Inferior parietal cortex (tissue), 1 donor: ENCODE measurements at regions not wholly inside any gene's neighbourhood (a gene's known extent, or its start where the extent isn't known, plus 50 kb on each side); places are given as distances from the start of the nearest gene placed in this dataset.
A peak's percentile ranks its signal among the peaks of the same experiment; 100 is the strongest.
"Not testable (repeated sequence)": the region's sequence is repeated elsewhere in the genome, so short reads cannot be mapped to it uniquely, and the experiment has no call there.

Experiments used
- DNase-seq: peaks from one replicate; pipeline ENCODE4 v3.0.0-alpha.2; 2016; ENCODE audit errors: extremely low spot score

DNA sequence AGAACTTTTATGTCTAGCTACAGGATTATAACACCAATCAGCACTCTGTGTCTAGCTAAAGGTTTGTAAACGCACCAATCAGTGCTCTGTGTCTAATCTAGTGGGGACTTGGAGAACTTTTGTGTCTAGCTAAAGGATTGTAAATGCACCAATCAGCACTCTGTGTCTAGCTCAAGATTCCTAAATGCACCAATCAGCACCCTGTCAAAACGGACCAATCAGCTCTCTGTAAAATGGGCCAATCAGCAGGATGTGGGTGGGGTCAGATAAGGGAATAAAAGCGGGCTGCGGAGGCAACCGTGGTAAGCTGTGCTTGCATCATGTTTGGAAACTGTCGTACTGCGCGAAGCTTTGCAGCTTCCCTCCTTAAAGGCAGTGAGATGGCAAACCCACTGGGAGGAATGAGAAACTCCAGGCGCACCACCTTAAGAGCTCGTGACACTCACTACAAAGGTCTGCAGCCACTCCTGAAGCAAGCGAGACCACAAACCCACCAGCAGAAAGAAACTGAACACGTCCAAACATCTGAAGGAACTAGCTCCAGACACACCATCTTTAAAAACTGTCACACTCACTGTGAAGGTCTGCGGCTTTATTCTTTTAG, 112.1 kb upstream of the DUSP22 start:
- DNase-seq: not testable (repeated sequence)

DNA sequence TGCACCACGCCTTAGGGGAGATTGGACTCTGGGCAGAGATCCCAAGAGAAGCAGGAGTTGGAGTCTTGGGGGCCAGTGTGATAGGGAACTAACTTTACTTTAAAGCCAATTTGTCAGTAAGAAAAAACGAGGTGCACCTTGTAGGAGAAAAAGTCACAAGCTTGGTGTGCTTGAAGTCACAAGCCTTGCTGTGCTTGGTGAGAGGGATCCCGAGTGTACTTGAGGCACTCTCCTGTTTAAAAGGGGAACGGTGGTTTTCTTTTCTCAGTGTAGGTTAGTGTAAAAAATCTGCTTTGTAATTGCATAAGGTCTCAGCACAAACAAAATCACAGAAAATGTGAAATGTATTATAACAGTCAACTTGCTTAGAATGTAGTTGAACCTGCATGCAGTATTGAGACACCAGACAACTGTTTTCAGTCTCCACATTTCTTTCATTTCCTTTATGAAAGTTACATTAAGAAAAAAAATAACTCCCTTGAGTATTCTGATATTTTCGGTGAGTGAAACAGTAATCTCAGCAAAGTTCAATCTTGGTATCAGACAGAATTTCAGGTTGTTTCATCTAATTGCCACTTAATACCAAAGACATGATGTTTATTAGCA, 111.1 kb upstream of the DUSP22 start:
- DNase-seq: no peak

DNA sequence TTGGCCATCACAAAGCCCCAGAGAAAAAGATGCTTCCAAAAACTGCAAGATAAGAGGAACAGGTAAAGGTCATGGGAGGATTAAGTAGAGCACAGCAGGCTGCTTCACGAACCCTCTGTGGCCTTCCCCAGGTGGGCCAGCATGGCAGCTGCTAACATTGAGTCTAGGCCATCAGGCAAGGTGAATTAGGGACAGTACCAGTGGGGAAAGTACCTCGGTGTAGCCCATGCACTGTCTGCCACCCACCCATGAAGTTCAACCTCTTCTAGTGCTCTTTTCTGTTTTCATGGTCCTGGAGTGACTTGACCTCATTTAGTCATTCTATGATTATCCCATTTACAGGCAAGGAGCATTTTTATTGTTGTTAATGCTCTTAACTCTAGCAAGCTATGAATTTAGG, 108.6 kb upstream of the DUSP22 start:
- DNase-seq: no peak

DNA sequence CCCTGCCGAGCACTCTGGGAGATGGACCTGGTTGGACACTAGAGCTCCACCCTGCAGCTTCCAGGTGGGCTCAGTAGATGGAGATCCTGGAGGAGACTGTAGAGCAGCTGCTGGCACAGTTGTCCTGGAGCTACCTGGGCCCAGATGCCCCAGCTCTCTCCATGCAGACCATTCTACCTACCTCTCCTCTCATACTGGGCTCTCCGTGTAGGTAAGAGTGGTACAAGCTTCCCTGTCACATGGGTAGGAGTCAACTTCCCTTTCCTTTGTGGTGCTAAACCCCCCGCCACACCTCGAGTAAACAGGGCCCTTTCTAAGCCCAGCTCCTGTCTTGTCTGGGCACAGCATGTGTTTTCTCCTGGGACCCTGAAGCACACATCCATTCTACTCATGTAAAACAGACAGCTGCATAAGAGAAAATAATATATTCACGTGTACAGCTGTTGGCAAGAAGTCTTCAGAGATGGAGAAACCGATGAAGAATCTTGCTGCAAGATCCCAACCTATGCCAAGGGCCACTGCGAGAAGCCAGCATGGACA, 108.1 kb upstream of the DUSP22 start:
- no peak for DNase-seq

DNA sequence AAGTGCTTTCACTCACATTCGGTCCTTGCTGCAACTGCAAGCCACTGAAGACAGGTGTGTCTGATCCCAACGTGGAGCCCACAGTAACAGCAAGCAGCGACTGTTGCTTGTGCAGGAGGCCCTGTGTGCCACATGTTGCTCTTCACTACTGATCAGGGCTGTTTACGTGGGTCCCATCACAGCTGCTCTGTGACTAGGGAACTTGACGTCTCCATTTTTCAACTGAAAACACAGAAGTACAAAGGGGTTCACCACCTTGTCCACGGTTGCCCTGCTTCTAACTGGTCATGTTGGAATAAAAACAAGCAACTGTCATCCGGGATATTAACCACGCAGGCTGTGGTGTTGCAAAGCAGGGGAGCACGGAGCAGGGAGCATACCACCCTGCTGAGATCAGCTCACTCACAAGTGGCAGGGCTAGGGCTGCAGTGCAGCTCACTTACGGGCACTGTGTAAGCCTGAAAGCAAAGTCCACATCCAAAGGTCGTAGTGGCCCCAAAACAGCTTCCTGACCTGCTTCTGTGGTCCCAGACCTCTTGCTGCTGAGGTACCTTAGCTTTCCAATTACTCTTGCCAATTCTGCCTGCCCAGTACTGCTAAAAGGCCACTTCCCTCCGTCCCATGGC, 105.8 kb upstream of the DUSP22 start:
- DNase-seq: no peak

DNA sequence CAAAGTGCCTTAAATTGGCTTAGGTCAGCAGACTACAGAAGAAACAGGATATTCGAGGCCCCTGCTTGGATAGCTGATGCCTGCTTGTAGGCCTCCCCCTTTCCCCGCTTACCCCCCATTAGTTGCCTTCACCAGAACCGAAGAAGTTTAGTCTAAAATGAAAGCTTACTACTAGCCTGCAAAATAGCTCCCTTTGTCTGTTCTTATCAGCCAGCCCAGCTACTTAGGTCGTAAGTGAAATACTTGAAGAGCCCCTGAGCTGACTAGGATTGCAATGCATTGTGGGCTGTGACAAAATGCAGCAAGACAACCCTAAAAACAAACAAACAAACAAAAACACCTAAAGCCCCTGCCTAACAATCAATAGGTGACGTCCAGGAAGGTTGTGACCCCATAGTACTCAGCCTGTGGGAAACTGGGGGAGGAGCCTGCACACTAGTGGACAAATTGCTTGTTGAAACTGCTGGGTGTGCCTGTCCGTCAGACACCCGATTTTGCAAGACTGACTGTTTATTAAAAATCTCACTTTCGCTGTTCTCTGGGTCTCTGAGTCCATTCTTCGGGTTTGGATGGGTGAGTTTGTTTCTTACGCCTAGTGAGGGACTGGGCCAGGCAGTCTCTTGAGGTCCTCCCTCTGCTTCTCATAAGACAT, 105.0 kb upstream of the DUSP22 start:
- no peak for DNase-seq

DNA sequence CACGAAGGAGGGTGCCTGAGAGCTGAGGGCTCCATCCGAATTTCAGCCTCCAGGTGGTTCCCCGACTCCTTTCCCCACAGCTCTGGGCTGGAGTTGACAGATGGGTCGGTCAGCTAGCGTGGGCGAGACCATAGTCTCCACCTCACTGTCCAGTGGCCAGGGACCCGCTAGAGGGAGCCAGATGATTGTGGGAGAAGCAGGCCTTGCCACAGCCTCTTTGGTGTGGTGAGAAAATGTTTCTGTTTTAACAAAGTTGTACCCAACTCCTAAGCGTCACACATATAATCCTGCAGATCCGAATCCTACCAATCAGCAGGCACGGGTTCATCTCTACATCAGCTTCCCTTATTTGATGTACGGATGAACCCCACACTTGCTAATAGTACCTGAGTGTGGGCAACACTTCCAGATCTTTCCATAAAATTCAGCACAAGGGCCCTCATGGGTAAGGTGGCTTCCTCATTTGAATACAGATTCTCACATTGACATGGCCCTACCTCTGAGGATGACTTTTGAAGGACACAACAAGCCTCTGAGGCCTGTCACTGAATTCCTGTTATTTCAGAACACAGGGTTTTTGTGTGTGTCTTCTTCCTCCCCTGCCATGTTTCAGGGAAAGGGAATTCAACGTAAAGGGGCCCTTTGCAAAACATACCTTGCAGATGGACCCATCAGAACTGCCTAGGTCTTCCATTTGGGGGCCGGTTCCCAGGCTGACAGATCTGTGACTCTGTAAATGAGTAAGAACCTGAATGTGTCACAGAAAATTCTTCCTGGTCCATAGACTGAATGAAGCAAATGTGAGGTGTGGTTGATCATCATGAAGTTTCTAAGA, 103.2 kb upstream of the DUSP22 start:
- DNase-seq: peak; percentile 85

DNA sequence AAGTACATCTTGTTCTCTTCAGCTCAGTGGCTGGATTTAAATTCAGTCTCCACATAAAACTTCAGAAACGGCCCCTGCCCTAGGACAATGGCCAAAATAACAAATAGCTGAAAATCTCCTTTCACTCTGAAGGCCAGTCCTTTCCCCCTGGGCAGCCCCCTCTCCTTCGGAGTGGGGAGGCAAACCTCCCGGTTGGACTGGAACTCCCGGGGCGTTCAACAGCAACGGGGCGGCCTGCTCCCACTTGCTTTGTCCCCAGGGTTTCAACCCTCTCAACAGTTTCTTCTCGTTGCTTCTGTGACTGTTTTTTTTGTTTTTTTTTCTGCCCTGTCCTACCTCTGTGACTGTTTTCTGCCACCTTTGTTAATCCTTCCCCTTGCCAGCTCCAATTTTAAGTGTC, 102.6 kb upstream of the DUSP22 start:
- no peak for DNase-seq

DNA sequence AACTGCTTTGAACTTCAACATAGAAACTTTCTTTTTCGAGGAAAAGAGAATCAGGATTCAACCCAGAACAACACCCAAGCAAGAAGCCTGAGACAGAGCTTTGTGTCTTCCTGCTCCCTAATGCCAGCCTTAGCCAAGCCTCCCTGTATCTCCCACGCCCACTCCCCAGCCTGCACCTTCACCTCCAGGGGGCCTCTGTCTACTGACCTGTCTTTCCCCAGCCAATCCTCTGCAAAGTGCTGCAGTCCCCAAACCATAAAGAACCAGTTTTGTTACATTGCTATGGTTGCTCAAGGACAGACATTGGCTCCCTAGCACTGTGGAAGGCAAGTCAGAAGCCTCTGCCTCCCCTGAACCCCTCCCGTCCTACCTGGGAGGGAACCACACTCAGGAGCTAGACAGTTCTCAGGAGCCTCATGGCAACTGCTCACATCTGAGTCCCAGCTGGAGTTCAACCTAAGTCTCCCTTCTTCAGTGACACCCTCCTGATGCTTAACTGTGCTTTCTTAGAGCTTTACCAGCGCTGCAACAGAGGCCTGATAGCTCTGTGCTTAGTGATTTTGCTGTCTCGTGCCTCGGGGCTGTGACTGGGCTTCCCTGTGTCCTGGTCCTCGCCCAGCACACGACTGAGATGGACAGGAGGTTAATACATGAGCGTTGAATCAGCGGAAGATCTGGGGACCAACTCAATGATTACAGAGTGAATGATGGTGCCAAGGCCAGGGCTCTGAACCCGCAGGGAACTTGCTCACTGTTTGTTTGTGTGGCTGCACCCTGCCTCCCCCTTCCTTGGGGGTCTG, 101.5 kb upstream of the DUSP22 start:
- DNase-seq: no peak

DNA sequence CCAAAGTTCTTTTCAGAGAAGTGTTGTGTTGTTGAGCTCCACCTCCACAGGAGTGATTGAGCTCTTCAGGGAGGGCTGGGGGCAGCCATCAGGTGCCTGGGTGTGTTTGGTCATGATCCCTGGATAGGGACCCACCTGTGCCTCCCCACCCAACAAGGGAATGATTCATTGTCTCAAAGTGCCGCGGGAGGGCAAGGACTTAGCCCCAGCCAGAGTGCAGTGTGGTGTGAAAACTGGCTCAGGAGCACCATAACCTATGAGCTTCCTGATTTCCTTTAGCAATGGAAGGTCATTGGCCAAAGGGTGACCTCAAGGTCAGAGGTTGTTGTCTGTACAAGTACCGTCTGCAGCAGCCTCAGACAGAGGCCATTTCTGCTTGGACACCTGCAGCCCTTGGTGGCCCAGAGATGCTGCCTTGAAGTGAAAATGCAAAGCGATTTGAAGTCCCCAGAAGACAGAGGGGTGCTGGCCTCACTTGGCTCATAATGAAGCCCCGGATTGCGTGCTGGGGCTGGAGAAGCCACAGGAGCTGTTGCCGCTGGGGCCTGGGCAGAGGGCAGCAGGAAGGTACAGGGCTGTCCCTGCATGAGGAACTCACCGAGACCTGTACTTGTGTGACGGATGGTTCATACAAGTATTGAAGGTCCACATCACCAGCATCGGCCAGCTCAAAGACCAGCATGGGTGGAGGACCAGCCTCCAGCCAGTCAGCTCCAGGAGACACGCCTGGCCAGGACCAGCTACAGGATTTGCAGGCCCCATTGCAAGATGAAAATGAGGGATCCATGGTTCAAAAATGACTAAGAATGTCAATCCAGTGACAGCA, 100.6 kb upstream of the DUSP22 start:
- DNase-seq: no peak

DNA sequence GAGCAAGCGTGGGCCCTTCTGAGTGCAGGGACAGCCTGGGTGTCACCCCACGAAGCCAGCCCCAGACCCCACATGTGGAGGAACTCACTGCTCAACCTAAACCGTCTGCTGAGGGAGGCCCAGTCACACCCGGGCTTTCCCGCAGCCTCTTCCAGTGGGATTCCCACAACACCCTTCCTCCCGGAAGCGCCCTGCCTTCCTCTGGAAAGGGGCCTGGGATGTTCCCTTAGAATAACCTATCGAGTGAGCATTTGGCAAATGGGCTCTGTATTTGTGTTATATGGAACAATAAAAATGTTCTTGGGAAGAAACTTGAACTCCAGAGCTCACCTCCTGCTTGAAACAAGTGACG, 100.0 kb upstream of the DUSP22 start:
- no peak for DNase-seq

DNA sequence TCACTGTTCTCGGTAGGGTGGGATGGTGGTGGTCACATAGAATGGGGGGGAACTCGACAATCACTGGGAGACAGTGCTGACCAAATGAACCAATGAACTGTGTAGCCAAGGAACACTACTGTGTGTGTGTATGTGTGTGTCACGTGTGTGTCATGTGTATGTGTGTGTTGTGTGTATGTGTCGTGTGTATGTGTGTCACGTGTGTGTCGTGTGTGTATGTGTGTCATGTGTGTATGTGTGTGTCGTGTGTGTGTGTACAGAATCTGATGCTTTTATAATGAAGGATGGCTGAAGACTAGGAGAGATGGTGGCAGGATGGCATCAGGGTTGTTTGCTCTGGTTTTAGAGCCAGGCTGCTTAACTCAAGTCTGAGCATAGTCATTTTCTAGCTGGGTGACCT, 99.1 kb upstream of the DUSP22 start:
- DNase-seq: no peak

DNA sequence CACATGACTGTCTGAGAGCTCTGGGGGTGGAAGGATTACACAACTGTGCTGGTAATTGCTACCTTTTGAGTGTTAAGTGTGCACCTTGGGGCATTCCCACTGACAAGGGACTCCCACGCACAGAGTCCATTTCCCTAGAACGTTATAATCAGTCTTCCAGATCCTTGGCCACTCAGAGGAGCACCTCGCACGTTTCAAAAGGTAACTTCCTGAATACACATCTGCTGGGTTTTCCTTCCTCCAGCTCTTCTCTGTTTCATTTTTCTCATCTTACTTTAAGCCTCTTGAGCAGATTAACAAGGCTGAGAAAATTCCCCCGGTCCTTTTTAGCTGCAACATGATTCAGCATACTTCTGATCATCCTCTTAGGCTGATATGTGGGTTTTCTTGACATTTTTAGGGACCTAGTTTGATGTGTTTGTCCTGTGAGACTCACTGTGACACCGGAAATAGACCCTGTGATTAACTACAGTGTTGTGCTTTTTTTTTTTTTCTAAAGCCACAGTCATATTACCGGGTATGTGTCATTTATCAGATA, 98.4 kb upstream of the DUSP22 start:
- DNase-seq: no peak

DNA sequence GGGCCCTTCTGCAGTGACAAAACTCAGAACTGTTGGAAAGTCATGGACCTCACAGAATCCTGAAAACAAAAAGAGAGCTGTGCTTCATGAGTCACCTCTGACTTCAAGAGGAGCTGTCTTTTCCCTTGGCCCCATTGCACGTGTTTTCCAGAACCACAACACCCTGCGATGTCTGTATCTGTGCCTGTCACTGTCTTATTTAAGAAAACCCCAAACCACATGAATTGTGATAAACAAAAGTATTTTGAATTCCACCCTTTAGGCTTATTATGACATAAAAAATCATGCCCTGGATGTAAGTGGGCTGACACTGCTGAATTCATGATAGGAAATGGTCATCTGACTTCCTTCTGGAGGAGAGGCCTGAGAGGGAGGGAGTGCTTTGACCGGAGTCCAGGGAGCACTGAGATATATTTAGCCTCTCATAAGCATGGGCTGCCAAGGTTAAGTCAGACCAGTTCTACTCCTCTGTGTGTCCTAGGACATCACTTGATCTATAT, 96.4 kb upstream of the DUSP22 start:
- DNase-seq: no peak

DNA sequence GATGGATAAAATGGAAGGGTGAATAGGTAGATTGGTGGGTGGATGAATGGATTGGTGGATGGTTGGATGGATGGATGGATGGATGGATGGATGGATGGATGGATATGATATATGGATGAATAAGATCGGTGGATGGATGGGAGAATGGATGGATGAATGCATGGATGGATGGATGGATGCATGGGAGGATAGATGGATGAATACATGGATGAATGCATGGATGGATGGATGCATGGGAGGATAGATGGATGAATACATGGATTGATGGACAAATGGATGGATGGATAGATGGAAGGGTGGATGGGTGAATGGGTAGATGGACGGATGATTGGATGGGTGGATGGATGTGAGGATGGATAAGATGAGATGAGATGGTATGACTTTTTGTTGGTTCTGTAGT, 95.7 kb upstream of the DUSP22 start:
- no peak for DNase-seq

DNA sequence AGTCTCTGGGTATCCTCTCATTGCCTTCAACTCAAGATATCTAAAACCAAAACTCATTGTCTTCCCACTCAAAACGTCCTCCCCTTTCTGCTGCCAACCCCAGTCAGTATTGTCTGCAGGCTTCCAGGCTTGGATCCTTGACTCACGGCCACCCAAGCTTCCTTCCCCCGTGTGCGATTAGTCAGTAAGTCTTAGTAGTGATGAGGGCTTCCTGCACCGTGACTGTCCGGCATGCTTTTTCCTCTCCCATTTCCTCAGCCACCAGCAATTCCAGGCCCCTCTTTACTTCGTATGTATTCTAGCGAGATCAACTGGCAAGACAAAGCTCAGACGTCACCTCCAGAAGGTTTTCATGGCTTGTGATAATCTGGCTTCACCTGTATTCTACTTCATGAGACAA, 88.6 kb upstream of the DUSP22 start:
- no peak for DNase-seq

DNA sequence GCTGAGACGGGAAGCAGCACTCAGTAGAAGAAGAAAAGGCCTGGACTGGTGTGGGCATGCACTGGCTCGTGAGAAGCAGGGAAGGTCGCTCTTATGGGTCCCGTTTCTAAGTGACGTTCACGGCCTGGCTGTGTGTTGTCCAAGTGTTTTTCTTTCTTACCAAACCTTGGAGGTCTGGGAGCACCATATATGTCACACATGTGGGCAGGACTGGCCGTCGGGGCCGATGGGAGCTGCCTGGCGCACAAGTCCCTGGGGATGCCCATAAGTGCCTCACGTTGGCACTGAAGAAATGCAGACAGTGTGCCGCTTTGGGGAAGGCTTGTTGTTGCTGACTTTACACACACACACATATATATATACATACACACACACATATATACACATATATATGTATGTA, 86.0 kb upstream of the DUSP22 start:
- DNase-seq: no peak

DNA sequence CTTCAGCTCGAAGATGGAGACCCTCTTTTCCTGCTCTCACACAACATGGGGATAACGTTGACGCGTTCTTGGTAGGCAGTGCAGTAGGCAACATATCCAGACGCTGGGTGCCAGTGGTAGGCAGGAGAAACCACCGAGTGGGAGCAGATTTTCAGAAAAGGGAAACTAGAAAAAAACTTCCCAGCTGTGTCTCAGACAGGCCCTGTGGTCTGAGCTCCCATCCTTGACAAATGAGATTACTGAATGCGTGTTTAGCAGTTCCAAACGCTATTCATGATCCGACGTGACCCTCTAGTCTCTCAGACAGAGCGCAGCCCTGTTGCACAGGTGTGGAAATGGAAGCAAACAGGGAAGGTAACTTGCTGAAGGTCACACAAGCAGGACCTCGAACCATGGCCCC, 83.9 kb upstream of the DUSP22 start:
- DNase-seq: no peak

DNA sequence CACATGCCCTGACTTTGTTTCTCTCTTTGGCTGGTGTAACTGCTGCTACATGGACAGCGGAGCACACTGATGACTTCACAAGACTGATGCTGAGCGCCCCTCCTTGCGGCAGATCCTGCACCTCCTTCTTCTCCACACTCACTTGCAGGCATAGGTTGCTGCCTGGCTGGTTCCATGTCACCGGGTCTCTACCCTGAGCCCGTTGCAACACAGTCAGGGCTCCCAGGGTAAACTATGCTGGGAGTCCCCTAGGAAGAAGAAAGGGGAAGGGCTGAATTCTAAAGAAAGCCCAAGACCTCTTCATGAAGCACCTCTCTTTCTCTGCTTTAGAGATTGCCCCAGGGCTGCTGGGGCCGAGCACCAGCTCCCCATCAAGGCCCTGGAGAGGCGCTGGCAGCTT, 83.3 kb upstream of the DUSP22 start:
- DNase-seq: no peak
